ENCODE measurements at regions not wholly inside any gene's neighbourhood (a gene's known extent, or its start where the extent isn't known, plus 50 kb on each side); places are given as distances from the start of the nearest gene placed in this dataset.

- TF ChIP-seq CTCF (conservative IDR thresholded peaks at IDR 0.05; ENCODE audit: low read depth, low read length) (no peak), EZH2phosphoT487 (IDR thresholded peaks at IDR 0.05; ENCODE audit: borderline replicate concordance, low read length) (no peak), EZH2 (IDR thresholded peaks at IDR 0.05; ENCODE audit: low read length, unreplicated experiment) (no peak)
Observed at GRCh38 chr10:78506614-78507013, 473.0 kb downstream of the RPS24 start.

Measured in PC-3 (cell line).